GM21717 (cell line): ENCODE measurements at regions not wholly inside any gene's neighbourhood (a gene's known extent, or its start where the extent isn't known, plus 50 kb on each side); places are given as distances from the start of the nearest gene placed in this dataset.

Experiments used
- ATAC-seq: cut with Tn5 transposase; IDR thresholded peaks from one replicate; pipeline ENCODE4 v1.9.1; 2021; ENCODE audit warnings: mild to moderate bottlenecking, moderate library complexity; ENCODE audit not compliant: unreplicated experiment

DNA sequence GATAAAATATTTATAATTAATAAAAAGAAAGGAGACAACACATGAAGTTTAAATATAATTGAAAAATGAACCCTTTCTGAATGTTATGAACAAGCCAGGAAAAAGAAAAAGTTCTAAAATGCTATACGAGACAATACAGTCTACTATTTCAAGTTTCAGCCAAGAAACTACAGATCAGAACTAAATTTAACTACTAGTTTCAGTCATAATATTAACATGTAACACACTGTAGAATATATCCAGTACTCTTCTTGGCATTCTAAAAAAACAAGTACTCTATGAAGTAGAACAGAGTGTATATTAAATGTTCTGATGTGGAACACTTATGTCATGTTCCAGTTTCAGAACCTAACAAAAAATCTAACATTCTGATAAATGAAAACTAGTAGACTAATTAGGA lies 679.7 kb downstream of the FAT4 start:
- ATAC-seq = no peak

DNA sequence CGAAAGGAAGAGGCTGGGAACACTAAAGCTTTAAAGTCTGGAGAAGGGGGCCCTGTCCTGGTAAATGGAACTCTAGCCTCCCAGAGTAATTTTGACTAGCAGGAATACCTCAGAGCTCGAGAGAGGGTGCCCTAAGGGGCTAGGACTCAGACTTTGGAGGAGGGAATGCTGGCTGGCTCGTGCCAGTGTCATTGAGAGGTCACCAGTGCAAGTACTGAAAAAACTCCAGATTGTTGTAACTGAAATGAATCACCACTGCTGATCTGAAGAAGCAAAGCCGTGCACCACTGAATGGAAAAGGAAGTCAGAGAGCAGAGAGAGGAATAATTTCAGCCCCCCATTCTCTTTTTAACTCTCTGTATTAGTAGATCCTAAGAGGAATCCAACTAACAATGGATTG lies 690.2 kb downstream of the FAT4 start:
- ATAC-seq = no peak

DNA sequence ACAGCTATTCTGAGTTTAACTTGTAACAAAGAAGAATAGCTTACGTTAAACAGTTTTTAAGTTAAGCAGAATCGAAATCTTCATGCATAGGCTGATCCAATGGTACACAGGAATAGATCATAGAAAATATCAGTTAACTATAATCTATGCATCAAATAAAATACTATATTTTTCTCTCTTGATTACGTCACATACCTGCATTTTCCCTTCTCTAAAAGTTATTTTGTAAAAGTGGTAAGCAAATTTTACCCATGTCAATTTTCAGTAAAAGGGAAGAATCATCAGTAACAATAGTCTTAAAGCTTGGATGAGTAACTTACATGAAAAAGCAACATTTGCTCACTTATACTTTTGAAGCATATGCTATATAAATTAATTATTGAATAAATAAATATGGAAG lies 692.4 kb downstream of the FAT4 start:
- no peak for ATAC-seq

DNA sequence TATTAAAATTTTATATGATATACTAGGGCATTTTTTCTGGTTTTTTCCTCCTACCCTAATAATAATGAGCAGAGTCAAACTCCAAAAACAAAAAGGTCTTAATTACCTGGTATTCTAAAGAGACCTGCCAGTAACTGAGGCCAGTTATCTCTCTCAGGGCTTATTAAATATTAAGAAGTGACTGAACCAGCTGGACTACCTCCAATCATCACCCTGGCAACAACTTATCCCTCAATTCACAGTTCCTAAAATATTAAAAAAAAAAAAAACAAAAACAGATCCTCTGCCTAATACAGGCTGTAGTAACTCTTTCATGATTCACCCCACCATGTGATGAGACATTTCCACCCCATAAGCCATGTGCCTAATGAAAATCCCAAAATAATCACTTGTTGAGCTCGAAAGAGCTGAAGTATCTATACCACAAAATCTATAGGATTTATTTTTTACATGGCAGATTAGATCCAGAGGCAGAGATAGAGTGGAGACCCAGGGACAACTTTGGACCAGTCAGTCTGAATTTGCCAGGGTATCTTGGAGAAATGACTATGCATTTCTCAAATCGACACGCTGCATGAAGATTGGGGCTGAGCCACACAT lies 698.0 kb downstream of the FAT4 start:
- ATAC-seq = no peak

DNA sequence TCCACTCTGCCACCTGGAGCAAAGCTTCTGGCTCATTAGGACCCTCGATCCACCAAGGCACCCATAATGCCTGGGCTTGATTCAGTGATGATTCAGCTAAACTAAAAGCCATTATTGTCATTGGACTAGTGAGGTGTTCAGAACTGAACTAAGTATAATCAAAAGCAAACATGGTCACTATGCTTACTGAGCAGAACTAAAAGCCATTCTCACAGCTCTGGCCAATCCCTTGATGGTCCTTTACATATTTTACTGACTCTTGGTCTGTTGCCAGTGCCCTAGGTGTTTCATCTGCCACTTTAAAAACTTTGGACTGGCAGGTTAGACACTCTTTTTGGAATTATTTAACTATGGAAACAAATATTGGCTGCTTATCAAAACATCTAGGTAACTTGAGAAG lies 703.5 kb downstream of the FAT4 start:
- ATAC-seq = no peak

DNA sequence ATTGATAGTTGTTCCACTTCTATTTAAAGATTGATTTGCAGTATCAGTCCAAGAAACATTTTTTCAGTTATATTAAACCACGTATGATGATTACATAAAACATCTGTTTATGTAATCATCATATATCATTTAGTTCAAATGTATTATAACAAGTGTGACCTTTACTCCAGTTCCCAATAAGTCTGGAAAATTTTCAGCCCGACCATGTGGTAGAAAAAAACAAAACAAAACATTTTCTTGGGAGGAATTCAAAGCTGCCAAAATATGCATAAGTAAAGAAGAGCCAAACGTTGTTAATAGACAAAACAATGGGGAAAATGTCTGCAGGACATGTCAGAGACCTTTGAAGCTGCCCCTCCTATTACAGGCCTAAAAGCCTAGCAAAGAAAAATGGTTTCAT lies 709.1 kb downstream of the FAT4 start:
- ATAC-seq = no peak

DNA sequence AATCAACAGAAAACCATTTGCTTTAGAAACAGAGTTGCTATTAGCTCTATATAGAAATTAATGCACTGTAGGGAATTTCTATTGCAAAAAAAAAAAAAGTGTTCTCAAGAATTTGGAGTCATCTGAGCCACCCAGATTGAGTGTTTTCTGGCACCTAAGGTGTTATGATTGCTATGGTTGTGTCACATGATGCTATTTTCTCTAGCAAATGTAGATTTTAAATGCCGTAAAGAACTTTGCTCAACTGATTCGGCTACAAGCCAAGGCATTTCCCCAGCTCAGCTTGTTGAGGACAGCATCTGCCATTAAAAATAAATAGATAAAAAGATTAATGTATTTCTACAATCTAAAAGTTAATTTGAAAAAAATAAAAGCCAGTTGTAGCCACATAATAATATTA lies 712.8 kb downstream of the FAT4 start:
- ATAC-seq = no peak

DNA sequence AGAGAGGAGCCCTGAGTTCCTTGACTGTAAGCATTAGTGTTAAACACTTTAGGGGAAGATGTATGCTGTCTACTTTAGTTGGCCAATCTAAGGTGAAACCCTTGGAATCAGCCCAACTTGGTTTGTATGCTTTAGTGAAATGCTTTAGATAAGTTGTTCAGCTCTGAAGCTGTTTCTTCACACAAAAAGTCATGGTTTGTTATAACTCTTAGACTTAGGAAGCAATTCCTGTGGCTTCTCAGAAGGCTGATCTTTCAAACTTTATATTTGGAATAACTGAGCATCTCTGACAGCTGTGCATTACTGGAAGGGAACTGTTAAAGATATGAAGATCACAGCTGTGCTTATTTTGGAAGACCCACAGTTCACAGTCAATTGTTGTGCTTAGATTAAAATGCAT lies 714.1 kb downstream of the FAT4 start:
- no peak for ATAC-seq

DNA sequence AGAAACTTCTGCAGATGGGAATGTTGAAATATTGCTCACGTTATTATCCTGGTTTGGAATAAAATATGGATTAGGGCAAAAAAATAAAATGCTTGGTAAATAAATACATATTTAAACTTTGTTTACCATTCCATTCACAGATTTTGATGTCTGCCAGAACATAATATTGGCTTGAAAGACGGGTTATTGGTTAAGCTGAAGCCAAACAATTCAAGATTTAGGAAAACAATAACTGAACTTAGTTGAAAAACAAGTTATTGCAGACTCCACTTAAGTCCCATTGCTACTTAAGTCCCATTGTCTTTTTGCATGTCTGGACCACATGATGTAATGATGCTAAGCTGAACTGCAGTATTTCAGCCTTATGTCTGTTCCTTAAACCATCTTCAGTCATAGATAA lies 722.5 kb downstream of the FAT4 start:
- ATAC-seq = no peak

DNA sequence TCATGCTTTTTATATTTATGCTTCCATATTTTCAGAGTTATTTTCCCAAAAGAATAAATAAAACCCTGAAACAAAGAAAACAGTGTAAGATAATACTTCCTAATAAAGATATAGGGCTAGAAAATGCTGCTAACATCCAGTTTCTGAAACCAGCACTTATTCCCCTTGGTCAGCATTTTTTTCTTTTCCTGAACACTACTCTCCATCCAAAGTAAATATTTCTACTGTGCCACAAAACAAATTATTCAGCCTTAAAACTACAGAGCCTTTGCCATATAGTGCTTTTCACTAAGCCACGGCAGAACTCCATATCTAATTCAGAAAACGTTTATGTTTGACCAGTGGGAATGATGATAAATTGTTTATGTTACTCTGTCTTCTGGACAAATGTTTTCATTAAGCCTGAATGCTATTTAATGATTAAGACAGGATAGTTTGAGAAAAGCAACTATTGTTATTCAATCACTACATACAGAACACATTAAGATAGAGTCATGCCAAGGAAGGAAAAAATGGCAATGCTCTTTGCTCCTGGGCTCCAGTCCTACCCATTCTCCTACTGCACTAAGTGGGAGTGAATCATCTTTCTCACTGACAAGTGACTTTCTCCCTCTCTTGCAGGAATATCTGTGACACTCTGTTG lies 723.9 kb downstream of the FAT4 start:
- no peak for ATAC-seq

DNA sequence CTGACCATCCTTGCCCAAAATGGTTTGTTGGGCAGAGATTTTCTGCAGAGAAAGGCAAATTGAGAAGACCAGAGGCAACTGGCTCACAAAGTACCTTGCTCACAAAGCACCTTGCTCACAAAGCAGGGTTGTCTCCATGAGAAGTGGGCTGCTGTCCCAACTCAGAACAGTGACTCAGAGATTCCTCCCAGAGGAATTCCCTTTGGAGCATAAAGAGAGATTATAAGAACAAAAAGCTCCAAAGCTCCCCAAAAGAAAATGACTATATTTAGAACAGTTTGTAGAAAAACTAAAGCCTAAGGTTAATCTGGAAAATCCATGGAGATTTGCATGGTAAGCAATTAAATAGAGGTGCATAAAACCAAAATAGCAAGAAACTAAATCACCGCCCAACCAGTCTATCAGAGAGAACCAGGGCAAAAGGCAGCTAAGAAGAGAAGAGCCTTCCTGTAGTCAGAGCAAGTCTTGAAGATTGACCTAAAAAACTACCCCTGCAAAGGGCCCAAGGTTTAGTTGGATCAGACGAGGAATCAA lies 731.4 kb downstream of the FAT4 start:
- no peak for ATAC-seq

DNA sequence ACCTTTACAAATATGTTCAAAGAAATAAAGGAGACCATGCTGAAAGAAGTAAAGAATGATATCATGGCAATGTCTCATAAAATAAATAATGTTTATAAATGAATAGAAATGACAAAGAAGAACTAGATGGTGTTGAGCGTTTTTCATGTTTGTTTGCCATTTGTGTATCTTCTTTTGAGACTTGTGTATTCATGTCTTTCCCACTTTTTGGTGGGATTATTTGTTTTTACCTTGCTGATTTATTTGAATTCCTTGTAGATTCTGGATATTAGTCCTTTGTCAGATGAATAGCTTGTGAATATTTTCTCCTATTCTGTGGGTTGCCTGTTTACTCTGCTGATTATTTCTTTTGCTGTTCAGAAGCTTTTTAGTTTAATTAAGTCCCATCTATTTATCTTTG lies 732.4 kb downstream of the FAT4 start:
- ATAC-seq = no peak

DNA sequence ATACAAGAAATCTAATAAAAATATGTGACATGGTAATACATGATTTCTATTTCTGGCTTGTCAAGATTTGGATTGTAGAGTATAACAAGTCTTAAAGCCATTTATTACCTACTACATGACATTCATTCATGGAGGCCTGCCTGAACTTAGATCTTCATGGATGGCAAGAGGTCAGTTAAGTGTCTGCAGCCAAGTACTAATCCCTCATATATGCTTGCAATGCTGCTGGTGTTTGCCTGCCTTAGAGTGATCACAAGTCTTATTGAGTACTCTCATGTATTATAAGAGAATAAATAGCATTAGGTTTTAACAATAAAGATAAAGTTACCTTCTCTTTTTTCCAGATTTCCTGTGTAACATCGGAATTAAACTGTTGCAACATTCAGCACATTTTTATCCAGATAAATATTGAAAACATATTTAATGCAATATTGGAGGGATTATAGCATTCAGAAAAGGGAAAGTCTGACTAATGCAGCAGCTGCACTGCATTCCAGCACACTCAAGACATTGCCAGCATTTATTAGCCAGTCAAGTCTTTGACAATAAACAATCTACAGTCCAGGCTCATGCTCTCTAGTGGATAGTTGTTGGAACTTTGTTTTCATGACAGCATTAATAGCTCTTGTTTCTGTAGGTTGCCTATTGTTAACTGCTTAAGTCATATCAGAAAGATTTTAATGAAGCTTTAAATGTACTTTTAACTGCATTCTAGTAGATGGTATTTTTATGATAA lies 737.1 kb downstream of the FAT4 start:
- ATAC-seq = no peak

DNA sequence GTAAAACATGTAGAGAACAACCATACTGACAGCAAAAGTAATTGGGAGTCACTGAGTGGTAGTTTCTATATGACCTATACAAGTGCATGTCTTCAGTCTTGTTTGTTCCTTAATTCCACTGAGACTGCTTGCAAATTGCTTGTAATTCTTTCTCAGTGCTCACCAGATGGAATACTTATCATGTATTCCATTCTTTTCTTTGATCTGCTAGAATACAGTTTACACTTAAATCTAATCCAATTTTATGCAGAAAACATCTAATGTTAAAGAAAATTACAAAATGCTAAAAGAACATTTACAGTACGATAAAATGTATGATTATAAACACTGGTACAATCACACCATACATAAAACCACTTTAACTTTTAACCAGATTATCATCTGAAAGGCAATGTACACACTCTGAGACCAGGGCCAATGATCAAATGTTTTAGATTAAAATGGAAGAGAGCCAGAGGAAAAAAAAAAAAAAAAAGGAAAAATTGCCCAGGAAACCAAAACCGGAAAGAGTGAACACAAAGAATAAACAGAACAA lies 741.4 kb downstream of the FAT4 start:
- ATAC-seq = no peak

DNA sequence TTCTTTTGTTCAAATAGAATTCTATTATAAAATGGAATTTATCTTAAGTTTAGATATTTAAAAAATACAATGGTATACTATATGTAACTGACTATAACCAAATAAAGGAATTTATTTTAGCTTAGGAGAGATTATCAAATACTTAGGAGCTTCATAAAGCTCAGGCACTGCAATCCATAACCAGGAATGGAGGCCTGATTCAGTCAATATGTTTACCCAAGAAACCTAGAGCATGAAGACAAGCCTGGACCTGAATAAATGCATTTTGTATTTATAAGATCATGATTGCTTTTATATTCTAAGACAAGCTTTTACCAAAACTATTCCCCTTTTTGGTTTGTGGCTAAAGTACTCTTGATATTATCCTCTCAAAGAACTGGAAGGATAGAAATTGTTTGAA lies 742.6 kb downstream of the FAT4 start:
- ATAC-seq = no peak

DNA sequence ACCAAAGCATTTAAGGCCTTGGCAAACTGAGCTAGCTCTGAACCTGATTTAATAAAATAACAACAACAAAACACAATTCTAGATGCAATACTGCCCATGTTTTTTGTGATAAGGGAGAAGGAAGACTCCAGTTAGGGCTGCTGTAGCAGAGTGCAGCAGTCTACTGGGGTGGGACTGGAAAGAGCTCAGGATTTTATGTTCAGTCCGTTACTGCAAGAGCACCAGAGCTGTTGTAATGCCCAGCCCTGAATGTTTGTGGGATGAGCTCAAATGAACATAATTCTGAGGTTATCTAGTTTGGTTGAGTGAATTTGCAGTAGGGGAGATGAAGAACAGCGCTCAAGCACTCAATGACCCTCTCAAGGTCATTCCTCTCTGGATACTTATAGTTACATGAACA lies 743.8 kb downstream of the FAT4 start:
- no peak for ATAC-seq

DNA sequence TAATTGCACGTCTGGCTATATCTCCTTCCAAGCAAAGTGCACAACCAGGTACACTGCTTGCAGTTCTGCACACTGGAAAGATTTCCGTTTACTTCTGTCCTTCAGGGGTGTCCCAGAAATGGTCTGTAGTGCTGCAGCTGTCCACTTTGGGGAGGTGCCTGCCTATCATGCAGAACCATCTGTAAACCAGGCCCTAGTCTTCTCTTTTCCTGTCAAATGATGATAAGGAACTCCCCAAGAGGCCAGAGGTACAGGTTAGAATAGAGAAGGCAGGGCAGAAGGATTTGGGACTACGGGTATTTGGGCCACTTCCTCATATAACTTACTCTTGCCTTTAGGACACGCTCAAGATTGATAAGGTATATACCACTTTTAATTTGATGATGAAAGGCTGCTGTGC lies 746.9 kb downstream of the FAT4 start:
- ATAC-seq = no peak

DNA sequence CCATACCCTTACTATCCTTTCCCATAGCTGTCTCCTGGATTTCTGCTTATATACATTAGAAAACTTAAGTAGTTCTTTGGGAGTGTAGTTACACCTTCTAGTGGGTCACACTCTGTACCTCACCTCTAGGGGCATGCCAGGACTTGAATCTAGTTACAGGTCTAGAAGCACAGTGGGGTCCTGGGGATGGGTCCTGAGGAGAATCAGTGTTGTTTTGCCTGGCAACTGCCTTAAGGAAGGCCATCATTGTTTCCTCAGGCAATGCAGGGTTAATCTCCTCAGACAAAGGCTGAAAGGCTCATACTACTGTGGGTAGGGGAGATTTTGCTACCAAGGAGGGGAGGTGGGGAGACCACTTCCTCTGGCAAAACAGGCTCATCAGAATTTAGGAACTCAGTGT lies 750.3 kb downstream of the FAT4 start:
- ATAC-seq = no peak

DNA sequence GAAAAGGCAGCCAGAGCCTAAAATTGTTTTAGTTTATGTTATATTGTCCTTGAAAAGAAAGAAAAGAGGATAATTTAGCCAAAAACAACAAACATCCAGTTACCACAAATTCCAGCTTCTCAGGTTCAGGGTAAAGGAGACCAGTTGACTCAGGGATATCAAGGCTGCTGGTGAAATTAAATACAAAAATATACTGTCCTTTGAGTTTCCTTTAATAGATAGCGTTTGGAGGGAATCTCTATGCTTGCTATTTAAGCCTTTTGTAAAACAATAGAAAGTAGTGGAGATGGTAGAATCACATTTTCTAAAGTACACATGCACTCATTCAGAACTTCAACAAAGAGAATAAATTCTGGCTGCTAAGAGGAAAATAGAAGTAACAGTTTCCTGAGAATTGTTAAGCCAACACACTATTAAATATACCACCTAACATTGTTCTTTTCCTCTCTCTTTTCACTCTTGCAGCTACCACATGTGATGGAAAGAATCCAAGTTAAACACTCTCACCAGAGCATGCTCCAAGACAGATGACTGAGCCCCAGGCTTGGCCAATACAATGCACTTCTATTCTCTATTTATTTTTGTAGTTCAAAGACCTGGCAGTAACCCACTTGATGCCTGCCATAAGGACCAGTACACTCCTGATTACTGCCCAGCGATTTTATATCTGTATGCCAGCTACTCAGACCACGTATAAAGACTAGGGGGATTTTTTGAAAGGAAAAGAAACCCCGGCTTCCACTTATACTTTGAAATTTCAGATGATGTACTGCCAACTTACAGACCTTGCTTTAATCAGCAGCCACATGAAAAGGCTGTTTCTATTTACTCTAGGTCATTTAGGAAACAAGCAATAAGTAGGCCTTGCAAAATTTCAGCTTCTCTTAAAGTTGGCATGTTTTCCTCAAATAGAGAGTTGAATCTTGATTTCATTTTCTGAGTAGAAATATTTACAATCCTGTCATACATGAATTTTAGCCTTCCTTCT lies 756.9 kb downstream of the FAT4 start:
- no peak for ATAC-seq

DNA sequence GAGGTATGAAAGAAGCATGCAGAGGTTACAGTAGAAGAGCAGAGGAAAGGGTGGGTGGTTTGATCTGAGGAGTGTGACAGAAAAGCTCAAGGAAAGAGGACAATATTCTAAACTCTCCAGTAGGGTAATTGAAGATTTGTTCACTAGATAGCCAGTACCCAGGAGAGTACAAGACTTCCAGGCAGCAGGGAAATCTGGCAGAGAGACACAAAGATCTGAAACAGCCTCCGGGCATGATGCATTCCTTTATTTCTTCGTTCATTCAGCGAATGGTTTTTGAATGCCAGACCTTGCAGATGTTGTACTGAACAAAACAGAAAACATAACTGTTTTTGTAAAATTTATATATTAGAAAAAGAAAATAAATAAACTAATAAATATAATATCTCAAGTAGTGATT lies 766.6 kb downstream of the FAT4 start:
- ATAC-seq = no peak

DNA sequence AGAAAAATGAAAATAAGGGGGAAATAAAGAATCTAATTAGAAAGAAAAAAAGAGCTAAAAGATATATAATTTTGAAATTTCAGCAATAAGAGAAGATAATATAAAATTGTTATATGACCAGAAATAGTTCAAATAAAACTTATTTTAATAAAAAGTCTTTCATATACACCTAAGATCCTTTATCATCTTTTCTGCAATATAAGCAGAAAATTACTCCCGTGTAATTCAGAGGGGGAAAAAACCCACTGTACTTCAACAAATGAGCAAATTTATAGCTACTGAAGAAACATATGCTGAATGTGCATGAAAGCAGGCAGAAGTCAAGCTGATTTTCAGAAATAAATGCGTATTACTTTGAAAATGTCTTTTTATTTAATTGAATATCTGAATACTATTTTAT lies 771.3 kb downstream of the FAT4 start:
- ATAC-seq = no peak
